ENCODE measurements at regions not wholly inside any gene's neighbourhood (a gene's known extent, or its start where the extent isn't known, plus 50 kb on each side); places are given as distances from the start of the nearest gene placed in this dataset.

DNA sequence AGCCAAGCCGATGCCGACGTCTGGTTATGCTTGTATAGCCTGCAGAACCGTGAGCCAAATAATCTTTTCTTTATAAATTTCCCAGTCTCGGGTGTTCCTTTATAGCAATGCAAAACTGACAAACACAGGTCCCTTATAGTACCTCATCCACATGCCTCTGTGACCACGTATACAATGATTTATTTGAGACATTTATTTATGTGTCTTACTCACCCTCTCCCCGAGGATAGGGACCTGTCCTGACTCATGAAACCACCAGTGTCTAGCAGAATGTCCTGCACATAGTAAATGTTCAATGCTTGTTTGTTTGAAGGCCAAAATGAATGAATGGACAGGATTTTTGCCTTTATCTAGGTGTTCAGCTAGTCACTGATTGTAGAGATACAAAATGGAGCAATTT is 147.9 kb upstream of the FZD8 start:
- TF ChIP-seq POLR2A (IDR thresholded peaks at IDR 0.05): no peak
- TF ChIP-seq, protein P1, sequence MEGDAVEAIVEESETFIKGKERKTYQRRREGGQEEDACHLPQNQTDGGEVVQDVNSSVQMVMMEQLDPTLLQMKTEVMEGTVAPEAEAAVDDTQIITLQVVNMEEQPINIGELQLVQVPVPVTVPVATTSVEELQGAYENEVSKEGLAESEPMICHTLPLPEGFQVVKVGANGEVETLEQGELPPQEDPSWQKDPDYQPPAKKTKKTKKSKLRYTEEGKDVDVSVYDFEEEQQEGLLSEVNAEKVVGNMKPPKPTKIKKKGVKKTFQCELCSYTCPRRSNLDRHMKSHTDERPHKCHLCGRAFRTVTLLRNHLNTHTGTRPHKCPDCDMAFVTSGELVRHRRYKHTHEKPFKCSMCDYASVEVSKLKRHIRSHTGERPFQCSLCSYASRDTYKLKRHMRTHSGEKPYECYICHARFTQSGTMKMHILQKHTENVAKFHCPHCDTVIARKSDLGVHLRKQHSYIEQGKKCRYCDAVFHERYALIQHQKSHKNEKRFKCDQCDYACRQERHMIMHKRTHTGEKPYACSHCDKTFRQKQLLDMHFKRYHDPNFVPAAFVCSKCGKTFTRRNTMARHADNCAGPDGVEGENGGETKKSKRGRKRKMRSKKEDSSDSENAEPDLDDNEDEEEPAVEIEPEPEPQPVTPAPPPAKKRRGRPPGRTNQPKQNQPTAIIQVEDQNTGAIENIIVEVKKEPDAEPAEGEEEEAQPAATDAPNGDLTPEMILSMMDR (IDR thresholded peaks at IDR 0.05): no peak
